K562 (cell line): ENCODE measurements at regions not wholly inside any gene's neighbourhood (a gene's known extent, or its start where the extent isn't known, plus 50 kb on each side); places are given as distances from the start of the nearest gene placed in this dataset.

ENCODE experiments used
- ATAC-seq: fragments of 200-7000 bp; cut with Tn5 transposase; 3 replicates; pipeline ENCODE4 v1.9.1; 2020; ENCODE audit warnings: moderate library complexity
- BruUV-seq: library from RNA; stranded (reverse); fragments of 400-500 nt; replicated peaks from 2 replicates; lab custom pipeline; 2021; lab: Mats Ljungman, UMichigan
- CTCF ChIA-PET: fragments of 300-600 bp; formaldehyde crosslinking; extraction: SDS; loops from one replicate; lab custom pipeline; 2021; ENCODE audit warnings: low intra/inter-chr PET ratio; lab: Yijun Ruan, JAX
- POLR2A ChIA-PET: fragments of 300-600, 350-650 bp; sonication (Branson Sonifier 250); formaldehyde crosslinking; extraction: SDS; loops from one replicate; lab custom pipeline; 2021; ENCODE audit warnings: antibody characterized with exemption, inconsistent platforms; lab: Yijun Ruan, JAX
- DNase-seq, 4 experiments: peaks; one replicate each; pipeline versions ENCODE4 v3.0.0 to v3.0.0-alpha.2; 2011 to 2018; ENCODE audit warnings: low spot score in 3 of 4, mixed read lengths in 3 of 4; ENCODE audit errors: extremely low read depth in 1 of 4
- FAIRE-seq: peaks from 2 replicates; lab custom pipeline; 2011; peaks lifted over from hg19 to GRCh38; lab: Jason Lieb, UNC
- H2AFZ ChIP-seq: 2 replicates; pipeline ENCODE4 v1.6.0; 2011; ENCODE audit warnings: low read depth, low read length, control low read depth, inconsistent platforms
- H3K27ac ChIP-seq: fragments of 200-600 bp; 3 replicates; pipeline ENCODE4 v1.8.0; 2011; ENCODE audit warnings: low read depth, mild to moderate bottlenecking, control low read depth, inconsistent platforms, low read length, moderate library complexity, mixed read lengths; ENCODE audit errors: extremely low read depth
- H3K27me3 ChIP-seq, 2 experiments: fragments of 300-600 bp in 1 of 2; 2 replicates in 1 of 2; 3 replicates in 1 of 2; pipeline versions ENCODE4 v1.6.0 to v1.8.0; 2011; ENCODE audit warnings: inconsistent platforms in 2 of 2, low read length in 2 of 2, mild to moderate bottlenecking in 1 of 2, mixed read lengths in 1 of 2, moderate library complexity in 1 of 2; ENCODE audit not compliant: control insufficient read depth in 2 of 2, insufficient read depth in 2 of 2
- H3K36me3 ChIP-seq: fragments of 300-600 bp; 3 replicates; pipeline ENCODE4 v1.8.0; 2011; ENCODE audit warnings: mild to moderate bottlenecking, low read length, inconsistent platforms; ENCODE audit not compliant: control insufficient read depth, insufficient read depth
- H3K4me1 ChIP-seq, 2 experiments: fragments of 200-600 bp in 1 of 2; replicated peaks in 1 of 2; 2 replicates in 1 of 2; 3 replicates in 1 of 2; pipeline versions ENCODE4 v1.5.1 to v1.8.0; 2011; ENCODE audit warnings: inconsistent platforms in 2 of 2, low read length in 2 of 2, mild to moderate bottlenecking in 1 of 2, mixed read lengths in 1 of 2, moderate library complexity in 1 of 2; ENCODE audit not compliant: control insufficient read depth in 2 of 2, insufficient read depth in 2 of 2
- H3K4me2 ChIP-seq: 2 replicates; pipeline ENCODE4 v1.6.1; 2011; ENCODE audit warnings: low read length, control low read depth, inconsistent platforms, mixed read lengths; ENCODE audit not compliant: insufficient read depth
- H3K4me3 ChIP-seq: fragments of 200-600 bp; sonication (generic), shearing (Covaris generic); 2 replicates; pipeline ENCODE4 v1.5.1; 2016; ENCODE audit warnings: control low read depth, inconsistent platforms
- H3K79me2 ChIP-seq: fragments of 200-600 bp; 3 replicates; pipeline ENCODE4 v1.8.0; 2011; ENCODE audit warnings: low read length, inconsistent platforms; ENCODE audit not compliant: control insufficient read depth, insufficient read depth
- H3K9ac ChIP-seq, 2 experiments: 2 replicates each; pipeline versions ENCODE4 v1.6.0 to v1.6.1; 2011; ENCODE audit warnings: low read depth in 2 of 2, low read length in 2 of 2, control low read depth in 1 of 2, inconsistent platforms in 1 of 2, mild to moderate bottlenecking in 1 of 2, mixed read lengths in 1 of 2; ENCODE audit not compliant: insufficient read depth in 1 of 2
- H3K9me1 ChIP-seq: one replicate; pipeline ENCODE4 v1.6.0; 2011; ENCODE audit warnings: inconsistent platforms, mild to moderate bottlenecking, low read length, moderate library complexity; ENCODE audit not compliant: control insufficient read depth, insufficient read depth
- H3K9me3 ChIP-seq: replicated peaks from 2 replicates; pipeline ENCODE4 v1.5.1; 2011; ENCODE audit warnings: low read depth, low read length, inconsistent platforms; ENCODE audit not compliant: control insufficient read depth, insufficient read depth
- H4K20me1 ChIP-seq: replicated peaks from 2 replicates; pipeline ENCODE4 v1.6.1; 2011; ENCODE audit warnings: low read length, inconsistent platforms, mixed read lengths; ENCODE audit not compliant: control insufficient read depth, insufficient read depth
- CEBPG ChIP-seq, 3 experiments: fragments of 200-800 bp in 1 of 3; sonication (Bioruptor generic) in 1 of 3; sonication (generic) in 1 of 3; formaldehyde crosslinking in 1 of 3; IDR thresholded peaks in 2 of 3; conservative IDR thresholded peaks in 1 of 3; 2 replicates each; pipeline versions ENCODE4 v1.6.1 to v1.8.0; 2016 to 2022; ENCODE audit warnings: missing compliant biosample characterization in 2 of 3, missing genetic modification characterization in 2 of 3, mild to moderate bottlenecking in 1 of 3, missing genetic modification reagents in 1 of 3
- MYC ChIP-seq, 2 experiments: fragments of 250-450 bp in 1 of 2; sonication (Bioruptor Pico) in 1 of 2; IDR thresholded peaks; 2 replicates each; pipeline versions ENCODE4 v1.5.1 to v1.6.1; 2012 to 2021; ENCODE audit warnings: low read depth in 2 of 2, borderline replicate concordance in 1 of 2, improper control_type of control experiment in 1 of 2, low read length in 1 of 2, mild to moderate bottlenecking in 1 of 2, moderate library complexity in 1 of 2
- NR2F6 ChIP-seq: fragments of 450-650 bp; formaldehyde crosslinking; IDR thresholded peaks from 2 replicates; pipeline ENCODE4 v1.4.0; 2020; ENCODE audit warnings: mild to moderate bottlenecking
- POLR2A ChIP-seq: fragments of 450-650 bp; conservative IDR thresholded peaks from 2 replicates; pipeline ENCODE4 v1.6.1; 2016
- RBFOX2 ChIP-seq: fragments of 200-400 bp; formaldehyde crosslinking; IDR thresholded peaks from 2 replicates; pipeline ENCODE4 v1.6.1; 2017; ENCODE audit warnings: low read depth, mild to moderate bottlenecking, low read length, moderate library complexity
- RBM34 ChIP-seq: fragments of 200-400 bp; formaldehyde crosslinking; IDR thresholded peaks from 2 replicates; pipeline ENCODE4 v1.6.1; 2018; ENCODE audit warnings: low read length, borderline replicate concordance; ENCODE audit not compliant: insufficient read depth
- ZBTB40 ChIP-seq, 2 experiments: fragments of 450-650 bp in 1 of 2; sonication (generic) in 1 of 2; formaldehyde crosslinking in 1 of 2; IDR thresholded peaks; 2 replicates each; pipeline versions ENCODE4 v1.7.1 to v1.9.0; 2016 to 2022; ENCODE audit warnings: inconsistent platforms in 1 of 2, mild to moderate bottlenecking in 1 of 2, missing genetic modification reagents in 1 of 2
- ZFX ChIP-seq: sonication (generic); formaldehyde crosslinking; IDR thresholded peaks from 2 replicates; pipeline ENCODE4 v1.8.0; 2022; ENCODE audit warnings: mild to moderate bottlenecking, missing genetic modification reagents, moderate library complexity
- ZNF263 ChIP-seq: sonication (generic); formaldehyde crosslinking; IDR thresholded peaks from 2 replicates; pipeline ENCODE4 v1.8.0; 2022; ENCODE audit warnings: mild to moderate bottlenecking, missing genetic modification reagents, borderline replicate concordance
- ZNF384 ChIP-seq: IDR thresholded peaks from 2 replicates; pipeline ENCODE4 v1.6.1; 2012; ENCODE audit warnings: low read depth, low read length, improper control_type of control experiment
- ZNF436 ChIP-seq: fragments of 250-450, 450-650 bp; sonication (Bioruptor Pico); formaldehyde crosslinking; IDR thresholded peaks from 2 replicates; pipeline ENCODE4 v1.7.0; 2020; ENCODE audit warnings: mild to moderate bottlenecking
- WGBS: fragments of 100-300 bp; shearing (Covaris generic); methylation state at CpG from one replicate; pipeline ENCODE4 v1.1.6; 2016; ENCODE audit warnings: low coverage, mixed read lengths; ENCODE audit not compliant: insufficient coverage; ENCODE audit errors: missing lambda C conversion rate; 5-methylcytosine and 5-hydroxymethylcytosine counted together
- in situ Hi-C: fragments of 300-500 bp; cut with MboI; formaldehyde crosslinking; loops from 4 replicates; pipeline ENCODE4 v1.15.0; 2018; ENCODE audit warnings: inconsistent platforms, mixed read lengths
- intact Hi-C: fragments of 100-400 bp; cut with micrococcal nuclease; formaldehyde crosslinking; loops from 2 replicates; pipeline ENCODE4 v1.14.2; 2022

DNA sequence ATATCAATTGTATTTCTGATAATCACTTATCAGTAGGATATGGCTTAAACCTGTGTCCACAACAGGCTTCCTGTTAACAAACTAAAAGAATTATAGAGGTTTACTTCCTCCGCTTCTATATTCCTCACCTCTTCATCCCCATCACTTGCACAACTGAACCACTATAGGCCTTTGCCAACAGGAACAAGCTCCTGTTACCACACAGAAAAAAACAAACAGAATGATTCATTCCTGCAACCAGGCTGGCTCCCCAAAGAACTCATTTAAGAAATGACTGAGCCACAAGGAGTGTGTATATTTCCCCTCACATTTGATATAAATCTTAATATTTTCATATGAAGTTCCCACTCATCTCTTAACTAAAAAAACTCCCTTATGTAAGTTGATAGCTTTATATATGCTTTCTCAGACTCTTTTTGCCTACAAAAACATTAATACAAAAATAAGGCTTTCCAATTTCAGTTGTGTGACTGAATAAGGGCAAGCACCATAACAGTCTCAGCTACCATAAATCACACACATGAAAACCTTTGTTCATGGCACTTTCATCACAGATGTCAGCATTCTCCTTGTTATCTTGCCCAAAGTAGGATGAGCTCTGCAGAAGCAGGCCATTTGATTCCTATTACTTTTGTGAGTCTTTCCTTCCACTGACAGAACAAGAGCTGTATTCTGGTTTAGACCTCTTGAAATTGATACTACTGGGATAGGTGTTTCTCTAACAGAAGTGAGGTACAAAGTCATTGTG, 366.8 kb downstream of the SLITRK1 start:
- H4K20me1 ChIP-seq: no peaks in the 10 kb centered on the region
- no peaks in the 10 kb centered on the region for H3K4me1 ChIP-seq
- H3K79me2 ChIP-seq: no peaks in the 10 kb centered on the region
- in situ Hi-C loops (no loop called here), intact Hi-C loops (no loop called here)
- no peaks in the 10 kb centered on the region for H3K9me3 ChIP-seq
- ATAC-seq (no peak), FAIRE-seq (no peak), DNase-seq (no peak)
- no peaks in the 10 kb centered on the region for H3K9me1 ChIP-seq
- POLR2A ChIA-PET: no interaction called here
- no peak overlapping the region for H3K9ac ChIP-seq
- no peaks in the 10 kb centered on the region for H3K27me3 ChIP-seq
- H3K36me3 ChIP-seq: no peaks in the 10 kb centered on the region
- no peak overlapping the region for H3K27ac ChIP-seq
- H2AFZ ChIP-seq: no peak overlapping the region
- CTCF ChIA-PET: no interaction called here
- H3K4me2 ChIP-seq: no peak overlapping the region
- BruUV-seq: no TSS peak
- H3K4me3 ChIP-seq: no peak overlapping the region
- WGBS: 0% methylated on average over 1 of the region's 1 CpG
- TF ChIP-seq POLR2A (no peak), MYC (IDR thresholded peaks at IDR 0.05; ENCODE audit: low read depth, low read length) (no peak), MYC (CRISPR knock-in tag; IDR thresholded peaks at IDR 0.05; ENCODE audit: borderline replicate concordance, low read depth) (no peak), ZNF263 (CRISPR knock-in tag) (no peak), ZBTB40 (IDR thresholded peaks at IDR 0.05) (no peak), ZBTB40 (CRISPR knock-in tag; IDR thresholded peaks at IDR 0.05) (no peak), ZNF384 (no peak), RBM34 (no peak), RBFOX2 (no peak), CEBPG (CRISPR knock-in tag; IDR thresholded peaks at IDR 0.05) (no peak), CEBPG (tag; conservative IDR thresholded peaks at IDR 0.05 in 1 of 2, IDR thresholded peaks at IDR 0.05 in 1 of 2) (no peak), ZFX (CRISPR knock-in tag) (no peak), NR2F6 (CRISPR knock-in tag) (no peak), ZNF436 (CRISPR knock-in tag) (no peak)
